Parathyroid adenoma (tissue), 2 donors: ENCODE measurements at regions not wholly inside any gene's neighbourhood (a gene's known extent, or its start where the extent isn't known, plus 50 kb on each side); places are given as distances from the start of the nearest gene placed in this dataset.

ENCODE experiments used
- H2AFZ ChIP-seq: fragments of 300-600 bp; sonication (generic); one replicate; pipeline ENCODE4 v1.7.0; 2017; ENCODE audit warnings: antibody characterized with exemption, mild to moderate bottlenecking
- H3K27ac ChIP-seq: fragments of 300-600 bp; sonication (generic); one replicate; pipeline ENCODE4 v1.7.0; 2017
- H3K27me3 ChIP-seq: fragments of 300-600 bp; sonication (generic); one replicate; pipeline ENCODE4 v1.7.0; 2017; ENCODE audit warnings: low read length; ENCODE audit not compliant: control insufficient read depth, insufficient read depth
- H3K36me3 ChIP-seq: fragments of 300-600 bp; sonication (generic); one replicate; pipeline ENCODE4 v1.7.0; 2017; ENCODE audit warnings: low read length; ENCODE audit not compliant: control insufficient read depth, insufficient read depth
- H3K4me1 ChIP-seq: fragments of 300-600 bp; sonication (generic); one replicate; pipeline ENCODE4 v1.7.0; 2017; ENCODE audit warnings: control low read depth
- H3K4me2 ChIP-seq: fragments of 300-600 bp; sonication (generic); one replicate; pipeline ENCODE4 v1.7.0; 2017; ENCODE audit warnings: low read length
- H3K4me3 ChIP-seq: fragments of 300-600 bp; sonication (generic); one replicate; pipeline ENCODE4 v1.7.0; 2017; ENCODE audit warnings: low read depth, low read length
- H3K79me2 ChIP-seq: fragments of 300-600 bp; sonication (generic); one replicate; pipeline ENCODE4 v1.7.0; 2017; ENCODE audit warnings: control low read depth
- H3K9ac ChIP-seq: fragments of 300-600 bp; sonication (generic); one replicate; pipeline ENCODE4 v1.7.0; 2017; ENCODE audit warnings: mild to moderate bottlenecking
- H3K9me3 ChIP-seq: fragments of 300-600 bp; sonication (generic); one replicate; pipeline ENCODE4 v1.7.0; 2017; ENCODE audit warnings: low read length; ENCODE audit not compliant: control insufficient read depth
- TF ChIP-seq, protein P1 (sequence below): fragments of 300-600 bp; sonication (generic); IDR thresholded peaks from one replicate; pipeline ENCODE4 v1.7.0; 2017; ENCODE audit warnings: antibody characterized with exemption, mild to moderate bottlenecking
- donor health status: primary hyperparathyroidism.

DNA sequence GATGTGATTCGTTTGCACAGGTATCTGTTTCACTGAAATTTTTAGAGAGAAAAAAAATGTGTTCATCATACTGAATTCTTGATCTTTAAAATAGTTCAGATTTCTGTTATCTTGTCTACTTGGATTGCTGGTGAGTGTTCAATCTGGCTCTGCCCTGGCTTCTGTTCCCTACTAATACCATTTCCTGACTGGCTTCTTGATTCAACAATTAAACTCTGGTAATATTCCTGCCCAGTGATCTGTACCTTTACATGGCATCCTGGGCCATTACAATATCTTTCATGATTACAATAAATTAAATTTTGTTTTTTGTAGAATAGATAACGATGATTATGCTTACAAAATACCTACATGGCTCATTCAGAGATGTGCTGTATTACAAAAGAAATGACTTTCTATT lies 1388.0 kb upstream of the TENM3 start:
- no peaks in the 10 kb centered on the region for H3K9me3 ChIP-seq
- TF ChIP-seq, protein P1, sequence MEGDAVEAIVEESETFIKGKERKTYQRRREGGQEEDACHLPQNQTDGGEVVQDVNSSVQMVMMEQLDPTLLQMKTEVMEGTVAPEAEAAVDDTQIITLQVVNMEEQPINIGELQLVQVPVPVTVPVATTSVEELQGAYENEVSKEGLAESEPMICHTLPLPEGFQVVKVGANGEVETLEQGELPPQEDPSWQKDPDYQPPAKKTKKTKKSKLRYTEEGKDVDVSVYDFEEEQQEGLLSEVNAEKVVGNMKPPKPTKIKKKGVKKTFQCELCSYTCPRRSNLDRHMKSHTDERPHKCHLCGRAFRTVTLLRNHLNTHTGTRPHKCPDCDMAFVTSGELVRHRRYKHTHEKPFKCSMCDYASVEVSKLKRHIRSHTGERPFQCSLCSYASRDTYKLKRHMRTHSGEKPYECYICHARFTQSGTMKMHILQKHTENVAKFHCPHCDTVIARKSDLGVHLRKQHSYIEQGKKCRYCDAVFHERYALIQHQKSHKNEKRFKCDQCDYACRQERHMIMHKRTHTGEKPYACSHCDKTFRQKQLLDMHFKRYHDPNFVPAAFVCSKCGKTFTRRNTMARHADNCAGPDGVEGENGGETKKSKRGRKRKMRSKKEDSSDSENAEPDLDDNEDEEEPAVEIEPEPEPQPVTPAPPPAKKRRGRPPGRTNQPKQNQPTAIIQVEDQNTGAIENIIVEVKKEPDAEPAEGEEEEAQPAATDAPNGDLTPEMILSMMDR, result no peak
- H3K4me1 ChIP-seq, result no peaks in the 10 kb centered on the region
- H3K4me3 ChIP-seq, result no peak overlapping the region
- H2AFZ ChIP-seq, result no peak overlapping the region
- H3K36me3 ChIP-seq, result no peaks in the 10 kb centered on the region
- H3K9ac ChIP-seq, result no peak overlapping the region
- no peaks in the 10 kb centered on the region for H3K79me2 ChIP-seq
- no peaks in the 10 kb centered on the region for H3K27me3 ChIP-seq
- H3K4me2 ChIP-seq, result no peak overlapping the region
- H3K27ac ChIP-seq, result no peak overlapping the region

DNA sequence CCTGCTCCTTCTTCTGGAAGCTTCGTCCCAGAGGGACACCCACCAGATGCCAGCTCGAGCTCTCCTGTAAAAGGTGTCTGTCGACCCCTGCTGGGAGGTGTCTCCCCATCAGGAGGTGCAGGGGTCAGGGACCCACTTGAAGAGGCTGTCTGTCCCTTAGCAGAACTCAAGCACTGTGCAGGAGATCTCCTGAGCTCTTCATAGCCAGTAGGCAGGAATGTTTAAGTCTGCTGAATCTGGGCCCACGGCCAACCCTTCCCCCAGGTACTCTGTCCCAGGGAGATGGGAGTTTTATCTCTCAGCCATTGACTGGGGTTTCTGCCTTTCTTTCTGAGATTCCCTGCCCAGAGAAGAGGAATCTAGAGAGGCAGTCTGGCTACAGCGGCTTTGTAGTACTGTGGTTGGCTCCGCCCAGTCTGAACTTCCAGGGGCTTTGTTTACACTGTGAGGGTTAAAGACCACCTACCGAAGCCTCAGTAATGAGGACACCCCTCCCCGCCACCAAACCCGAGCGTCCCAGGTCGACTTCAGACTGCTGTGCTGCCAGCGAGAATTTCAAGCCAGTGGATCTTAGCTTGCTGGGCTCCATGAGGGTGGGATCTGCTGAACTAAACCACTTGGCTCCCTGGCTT lies 1383.0 kb upstream of the TENM3 start:
- TF ChIP-seq, protein P1, result no peak
- H3K27me3 ChIP-seq, result no peaks in the 10 kb centered on the region
- no peak overlapping the region for H2AFZ ChIP-seq
- no peak overlapping the region for H3K4me3 ChIP-seq
- H3K9me3 ChIP-seq, result no peaks in the 10 kb centered on the region
- H3K27ac ChIP-seq, result no peak overlapping the region
- H3K9ac ChIP-seq, result no peak overlapping the region
- no peaks in the 10 kb centered on the region for H3K79me2 ChIP-seq
- no peaks in the 10 kb centered on the region for H3K36me3 ChIP-seq
- no peaks in the 10 kb centered on the region for H3K4me1 ChIP-seq
- H3K4me2 ChIP-seq, result no peak overlapping the region

DNA sequence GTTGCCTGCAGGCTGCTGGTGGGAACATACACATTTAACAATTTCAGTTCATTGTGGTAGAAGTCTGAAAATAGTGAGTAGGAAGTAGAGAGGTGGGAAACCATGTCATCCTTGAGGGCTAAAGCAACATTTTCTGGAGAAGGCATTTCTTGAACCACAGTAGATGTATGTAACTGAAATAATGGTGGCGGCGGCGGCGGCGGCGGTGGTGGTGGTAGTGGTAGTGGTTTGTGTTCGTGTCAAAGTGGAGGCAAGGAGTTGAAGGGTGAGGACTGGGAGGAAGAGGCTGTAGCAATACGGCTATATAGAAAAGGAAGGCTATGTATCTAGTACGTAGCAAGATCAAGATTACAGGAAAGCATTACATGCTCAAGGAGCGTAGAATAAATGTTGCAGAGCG lies 1381.6 kb upstream of the TENM3 start:
- no peak overlapping the region for H3K4me3 ChIP-seq
- TF ChIP-seq, protein P1, result no peak
- H3K4me2 ChIP-seq, result no peak overlapping the region
- H3K36me3 ChIP-seq, result no peaks in the 10 kb centered on the region
- H3K9ac ChIP-seq, result no peak overlapping the region
- H3K79me2 ChIP-seq, result no peaks in the 10 kb centered on the region
- H3K4me1 ChIP-seq, result no peaks in the 10 kb centered on the region
- no peak overlapping the region for H3K27ac ChIP-seq
- no peaks in the 10 kb centered on the region for H3K27me3 ChIP-seq
- H3K9me3 ChIP-seq, result no peaks in the 10 kb centered on the region
- H2AFZ ChIP-seq, result no peak overlapping the region

- Histone ChIP-seq H2AFZ (no peak overlapping the region), H3K9me3 (no peaks in the 10 kb centered on the region), H3K4me3 (no peak overlapping the region), H3K27ac (no peak overlapping the region), H3K4me2 (no peak overlapping the region), H3K79me2 (no peaks in the 10 kb centered on the region), H3K4me1 (no peaks in the 10 kb centered on the region), H3K9ac (no peak overlapping the region), H3K27me3 (no peaks in the 10 kb centered on the region), H3K36me3 (no peaks in the 10 kb centered on the region)
- TF ChIP-seq, protein P1, result no peak
Measured at GRCh38 chr4:180866933-180867643, 1376.1 kb upstream of the TENM3 start.

GRCh38 chr4:180870623-180871022 lies 1372.6 kb upstream of the TENM3 start:
- no peak overlapping the region for H3K27ac ChIP-seq
- H3K4me1 ChIP-seq, result no peaks in the 10 kb centered on the region
- no peaks in the 10 kb centered on the region for H3K36me3 ChIP-seq
- no peak overlapping the region for H3K4me2 ChIP-seq
- H3K9me3 ChIP-seq, result no peaks in the 10 kb centered on the region
- no peak overlapping the region for H2AFZ ChIP-seq
- no peak overlapping the region for H3K9ac ChIP-seq
- H3K4me3 ChIP-seq, result no peak overlapping the region
- no peaks in the 10 kb centered on the region for H3K79me2 ChIP-seq
- no peaks in the 10 kb centered on the region for H3K27me3 ChIP-seq
- TF ChIP-seq, protein P1, result no peak
